Endothelial cell of umbilical vein (primary cell): ENCODE measurements at regions not wholly inside any gene's neighbourhood (a gene's known extent, or its start where the extent isn't known, plus 50 kb on each side); places are given as distances from the start of the nearest gene placed in this dataset.

Experiments used
- CTCF ChIP-seq, 2 donors: IDR thresholded peaks; 1 replicate in 1 of 2; 2 replicates in 1 of 2; pipeline ENCODE4 v1.5.1; 2011; ENCODE audit warnings: low read length in 2 of 2, mild to moderate bottlenecking in 2 of 2, moderate library complexity in 2 of 2, control low read depth in 1 of 2, inconsistent platforms in 1 of 2, low read depth in 1 of 2; ENCODE audit not compliant: insufficient read depth in 1 of 2; ENCODE audit errors: extremely low read depth in 1 of 2
- EZH2 ChIP-seq: IDR thresholded peaks from 2 replicates; pipeline ENCODE4 v1.6.1; 2012; ENCODE audit warnings: borderline replicate concordance, low read depth, mild to moderate bottlenecking, moderate library complexity, low read length, inconsistent platforms; ENCODE audit not compliant: severe bottlenecking
- JUN ChIP-seq: IDR thresholded peaks from 2 replicates; pipeline ENCODE4 v1.6.1; 2011; ENCODE audit warnings: borderline replicate concordance, low read depth; ENCODE audit not compliant: insufficient read length, insufficient read depth
- MAX ChIP-seq: IDR thresholded peaks from 2 replicates; pipeline ENCODE4 v1.6.1; 2011; ENCODE audit not compliant: insufficient read depth, insufficient read length
- MYC ChIP-seq: IDR thresholded peaks from one replicate; pipeline ENCODE4 v1.6.1; 2011; ENCODE audit warnings: mild to moderate bottlenecking, low read depth, low read length
- POLR2A ChIP-seq: IDR thresholded peaks from 2 replicates; pipeline ENCODE4 v1.6.1; 2012; ENCODE audit warnings: low read depth, mild to moderate bottlenecking, control low read depth, low read length
- POLR2AphosphoS5 ChIP-seq: IDR thresholded peaks from 2 replicates; pipeline ENCODE4 v1.6.1; 2012; ENCODE audit warnings: low read depth, mild to moderate bottlenecking, control low read depth, low read length, moderate library complexity; ENCODE audit not compliant: insufficient read depth

GRCh38 chr12:124222368-124223245, 72.3 kb upstream of the RFLNA start:
- TF ChIP-seq CTCF (IDR thresholded peaks at IDR 0.05; ENCODE audit: extremely low read depth in 1 of 2, insufficient read depth in 1 of 2, low read depth in 1 of 2, low read length in 2 of 2) (no peak), POLR2A (no peak), POLR2AphosphoS5 (no peak), EZH2 (no peak), MYC (no peak), MAX (no peak), JUN (no peak)
